ENCODE measurements at regions not wholly inside any gene's neighbourhood (a gene's known extent, or its start where the extent isn't known, plus 50 kb on each side); places are given as distances from the start of the nearest gene placed in this dataset.

- DNase-seq = no peak
These were observed 1164.7 kb upstream of the AUTS2 start for GRCh38 chr7:68433462-68434070.

DNA sequence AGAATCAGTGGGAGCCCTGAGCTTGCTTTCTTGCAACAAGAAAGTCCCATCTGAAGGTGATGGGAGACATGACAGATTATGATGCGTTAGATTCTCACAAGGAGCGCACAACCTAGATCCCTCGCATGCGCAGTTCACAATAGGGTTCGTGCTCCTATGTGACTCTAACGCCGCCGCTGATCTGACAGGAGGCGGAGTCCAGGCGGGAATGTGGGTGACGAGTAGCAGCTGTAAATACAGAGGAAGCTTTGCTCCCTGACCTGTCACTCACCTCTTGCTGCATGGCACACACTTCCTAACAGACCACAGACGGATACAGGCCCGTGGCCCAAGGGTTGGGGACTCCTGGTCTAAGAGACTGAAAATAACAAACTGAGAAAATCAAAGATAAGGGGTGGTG lies 1163.4 kb upstream of the AUTS2 start:
- Histone ChIP-seq H3K27me3 (ENCODE audit: control insufficient read depth, insufficient read depth, low read length) (no peaks in the 10 kb centered on the region), H3K4me3 (ENCODE audit: insufficient read depth, low read depth, low read length) (no peak overlapping the region), H3K36me3 (replicated peaks; ENCODE audit: control insufficient read depth, insufficient read depth, low read length) (no peaks in the 10 kb centered on the region)
- DNase-seq = no peak

More at GRCh38 chr7:68433462-68434070, 1164.7 kb upstream of the AUTS2 start:
- no peaks in the 10 kb centered on the region for H3K36me3 ChIP-seq (replicated peaks; ENCODE audit: control insufficient read depth, insufficient read depth, low read length)
- no peaks in the 10 kb centered on the region for H3K27me3 ChIP-seq (ENCODE audit: control insufficient read depth, insufficient read depth, low read length)
- no peak overlapping the region for H3K4me3 ChIP-seq (ENCODE audit: insufficient read depth, low read depth, low read length)

GRCh38 chr7:68438016-68438415 lies 1160.3 kb upstream of the AUTS2 start:
- DNase-seq = no peak
- no peaks in the 10 kb centered on the region for H3K27me3 ChIP-seq (ENCODE audit: control insufficient read depth, insufficient read depth, low read length)
- no peak overlapping the region for H3K4me3 ChIP-seq (ENCODE audit: insufficient read depth, low read depth, low read length)
- no peaks in the 10 kb centered on the region for H3K36me3 ChIP-seq (replicated peaks; ENCODE audit: control insufficient read depth, insufficient read depth, low read length)

DNA sequence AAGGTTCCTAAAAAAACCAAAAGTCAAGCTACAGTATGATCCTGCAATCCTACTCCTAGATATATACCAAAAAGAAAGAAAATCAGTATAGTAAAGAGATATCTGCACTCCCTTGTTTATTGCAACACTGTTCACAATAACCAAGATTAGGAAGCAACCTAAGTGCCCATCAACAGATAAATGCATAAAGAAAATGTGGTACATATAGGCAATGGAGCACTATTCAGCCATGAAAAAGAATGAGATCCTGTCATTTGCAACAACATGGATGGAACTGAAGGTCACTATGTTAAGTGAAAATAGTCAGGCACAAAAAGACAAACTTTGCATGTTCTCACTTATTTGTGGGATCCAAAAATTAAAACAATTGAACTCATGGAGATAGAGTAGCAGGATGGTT lies 1159.5 kb upstream of the AUTS2 start:
- Histone ChIP-seq H3K27me3 (ENCODE audit: control insufficient read depth, insufficient read depth, low read length) (no peaks in the 10 kb centered on the region), H3K4me3 (ENCODE audit: insufficient read depth, low read depth, low read length) (no peak overlapping the region), H3K36me3 (replicated peaks; ENCODE audit: control insufficient read depth, insufficient read depth, low read length) (no peaks in the 10 kb centered on the region)
- DNase-seq = no peak

DNA sequence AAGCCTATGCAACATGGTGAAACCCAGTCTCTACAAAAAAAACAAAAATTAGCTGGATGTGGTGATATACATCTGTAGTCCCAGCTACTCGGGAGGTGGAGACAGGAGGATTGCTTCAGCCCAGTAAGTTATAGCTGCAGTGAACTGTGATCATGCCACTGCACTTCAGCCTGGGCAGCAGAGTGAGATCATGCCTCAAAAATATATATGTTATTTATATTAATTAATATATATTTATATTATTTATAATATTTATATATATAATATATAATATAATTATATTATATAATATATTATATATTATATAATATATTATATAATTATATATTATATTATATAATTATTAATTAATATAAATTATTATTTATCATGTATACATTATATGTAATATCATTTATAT lies 1158.4 kb upstream of the AUTS2 start:
- no peaks in the 10 kb centered on the region for H3K27me3 ChIP-seq (ENCODE audit: control insufficient read depth, insufficient read depth, low read length)
- no peak for DNase-seq
- no peaks in the 10 kb centered on the region for H3K36me3 ChIP-seq (replicated peaks; ENCODE audit: control insufficient read depth, insufficient read depth, low read length)
- no peak overlapping the region for H3K4me3 ChIP-seq (ENCODE audit: insufficient read depth, low read depth, low read length)

GRCh38 chr7:68440866-68441265 lies 1157.4 kb upstream of the AUTS2 start:
- DNase-seq = no peak
- Histone ChIP-seq H3K36me3 (replicated peaks; ENCODE audit: control insufficient read depth, insufficient read depth, low read length) (no peaks in the 10 kb centered on the region), H3K4me3 (ENCODE audit: insufficient read depth, low read depth, low read length) (no peak overlapping the region), H3K27me3 (ENCODE audit: control insufficient read depth, insufficient read depth, low read length) (no peaks in the 10 kb centered on the region)

DNA sequence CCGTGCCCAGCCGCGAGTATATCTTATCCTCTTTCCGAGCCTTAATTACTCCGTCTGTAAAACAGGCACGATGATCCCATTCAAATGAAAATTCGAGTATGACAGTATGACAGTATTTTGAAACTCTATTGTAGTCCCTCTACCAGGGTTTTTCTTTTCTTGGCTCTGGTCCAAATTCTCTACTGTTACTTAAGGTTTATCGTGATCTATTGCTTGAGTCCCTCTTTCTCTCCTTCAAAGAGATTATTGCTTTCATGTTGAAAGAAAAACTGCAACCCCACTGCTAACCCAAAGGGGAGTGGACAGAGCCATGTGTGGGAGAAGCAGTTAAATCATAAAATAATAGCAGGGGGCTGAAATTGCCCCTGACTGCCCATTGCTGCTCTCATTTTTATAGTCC lies 1156.6 kb upstream of the AUTS2 start:
- H3K36me3 ChIP-seq (replicated peaks; ENCODE audit: control insufficient read depth, insufficient read depth, low read length) = no peaks in the 10 kb centered on the region
- H3K27me3 ChIP-seq (ENCODE audit: control insufficient read depth, insufficient read depth, low read length) = no peaks in the 10 kb centered on the region
- no peak for DNase-seq
- H3K4me3 ChIP-seq (ENCODE audit: insufficient read depth, low read depth, low read length) = no peak overlapping the region

- H3K4me3 ChIP-seq (ENCODE audit: insufficient read depth, low read depth, low read length) = no peak overlapping the region
These were observed 1155.2 kb upstream of the AUTS2 start for GRCh38 chr7:68442931-68443631.

DNA sequence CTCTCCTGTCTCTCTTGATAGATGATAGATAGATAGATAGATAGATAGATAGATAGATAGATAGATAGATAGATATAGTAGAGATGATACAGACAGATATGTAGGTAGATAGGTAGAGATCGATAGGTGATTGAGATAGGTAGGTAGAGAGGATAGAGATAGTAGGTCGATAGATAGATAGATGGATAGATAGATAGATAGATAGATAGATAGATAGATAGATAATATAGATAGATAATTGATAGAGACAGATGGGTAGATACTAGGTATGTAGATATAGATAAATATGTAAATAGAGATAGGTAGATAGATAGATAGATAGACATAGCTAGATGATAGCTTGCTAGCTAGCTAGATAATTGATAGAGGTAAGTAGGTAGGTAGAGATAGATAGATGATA lies 1154.2 kb upstream of the AUTS2 start:
- no peaks in the 10 kb centered on the region for H3K27me3 ChIP-seq (ENCODE audit: control insufficient read depth, insufficient read depth, low read length)
- H3K36me3 ChIP-seq (replicated peaks; ENCODE audit: control insufficient read depth, insufficient read depth, low read length) = no peaks in the 10 kb centered on the region
- no peak for DNase-seq

More at GRCh38 chr7:68442931-68443631, 1155.2 kb upstream of the AUTS2 start:
- Histone ChIP-seq H3K36me3 (replicated peaks; ENCODE audit: control insufficient read depth, insufficient read depth, low read length) (no peaks in the 10 kb centered on the region), H3K27me3 (ENCODE audit: control insufficient read depth, insufficient read depth, low read length) (no peaks in the 10 kb centered on the region)
- DNase-seq = no peak

GRCh38 chr7:68444956-68445355 lies 1153.3 kb upstream of the AUTS2 start:
- Histone ChIP-seq H3K4me3 (ENCODE audit: insufficient read depth, low read depth, low read length) (no peak overlapping the region), H3K27me3 (ENCODE audit: control insufficient read depth, insufficient read depth, low read length) (no peaks in the 10 kb centered on the region), H3K36me3 (replicated peaks; ENCODE audit: control insufficient read depth, insufficient read depth, low read length) (no peaks in the 10 kb centered on the region)
- no peak for DNase-seq

More for the DNA sequence above, 1154.2 kb upstream of the AUTS2 start:
- H3K4me3 ChIP-seq (ENCODE audit: insufficient read depth, low read depth, low read length) = no peak overlapping the region

- H3K4me3 ChIP-seq (ENCODE audit: insufficient read depth, low read depth, low read length) = no peak overlapping the region
- H3K36me3 ChIP-seq (replicated peaks; ENCODE audit: control insufficient read depth, insufficient read depth, low read length) = no peaks in the 10 kb centered on the region
- H3K27me3 ChIP-seq (ENCODE audit: control insufficient read depth, insufficient read depth, low read length) = no peaks in the 10 kb centered on the region
- no peak for DNase-seq
These were observed 1152.1 kb upstream of the AUTS2 start for GRCh38 chr7:68446183-68446582.

GRCh38 chr7:68449099-68449498 lies 1149.2 kb upstream of the AUTS2 start:
- DNase-seq = no peak
- H3K36me3 ChIP-seq (replicated peaks; ENCODE audit: control insufficient read depth, insufficient read depth, low read length) = no peaks in the 10 kb centered on the region
- H3K4me3 ChIP-seq (ENCODE audit: insufficient read depth, low read depth, low read length) = no peak overlapping the region
- no peaks in the 10 kb centered on the region for H3K27me3 ChIP-seq (ENCODE audit: control insufficient read depth, insufficient read depth, low read length)

DNA sequence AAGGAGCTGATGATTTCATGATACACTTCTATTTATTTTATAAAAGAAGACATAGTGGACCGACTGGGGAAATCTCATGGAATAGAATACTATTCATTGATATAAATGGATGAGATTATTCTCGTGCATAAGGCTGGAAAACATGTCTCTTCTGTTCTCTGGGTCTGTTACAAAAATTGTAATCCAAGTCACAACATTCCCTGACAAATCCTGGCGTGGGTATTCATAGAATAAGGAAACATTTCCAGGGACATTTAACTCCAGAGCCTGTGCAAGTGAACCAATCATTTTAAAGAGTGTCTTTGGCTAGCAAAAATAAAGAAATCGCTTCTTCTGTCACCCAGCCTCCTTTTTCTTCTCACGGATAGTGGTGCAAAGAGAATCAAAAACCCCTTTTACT lies 1148.5 kb upstream of the AUTS2 start:
- Histone ChIP-seq H3K36me3 (replicated peaks; ENCODE audit: control insufficient read depth, insufficient read depth, low read length) (no peaks in the 10 kb centered on the region), H3K27me3 (ENCODE audit: control insufficient read depth, insufficient read depth, low read length) (no peaks in the 10 kb centered on the region), H3K4me3 (ENCODE audit: insufficient read depth, low read depth, low read length) (no peak overlapping the region)
- DNase-seq = no peak

DNA sequence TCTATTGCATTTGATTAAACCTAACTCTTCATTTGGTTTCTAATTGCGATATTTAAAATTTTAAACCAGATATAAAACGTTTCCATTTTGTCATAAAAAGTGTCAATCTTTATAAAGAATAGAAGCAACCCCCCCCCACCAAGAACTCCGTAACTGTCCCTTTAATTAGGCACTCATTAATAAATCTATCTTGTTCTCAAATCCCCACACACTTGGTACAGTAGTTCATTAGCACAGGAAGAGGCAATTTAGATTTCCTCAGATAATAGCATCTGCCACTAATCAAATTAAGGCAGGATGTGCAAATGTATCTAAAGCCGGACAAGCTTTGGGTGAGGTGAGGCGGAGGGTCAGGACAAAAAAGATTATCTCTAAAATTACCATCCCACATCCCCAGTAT lies 1143.3 kb upstream of the AUTS2 start:
- no peak for DNase-seq
- no peaks in the 10 kb centered on the region for H3K36me3 ChIP-seq (replicated peaks; ENCODE audit: control insufficient read depth, insufficient read depth, low read length)
- H3K27me3 ChIP-seq (ENCODE audit: control insufficient read depth, insufficient read depth, low read length) = no peaks in the 10 kb centered on the region
- H3K4me3 ChIP-seq (ENCODE audit: insufficient read depth, low read depth, low read length) = no peak overlapping the region

GRCh38 chr7:68456469-68456868 lies 1141.8 kb upstream of the AUTS2 start:
- H3K36me3 ChIP-seq (replicated peaks; ENCODE audit: control insufficient read depth, insufficient read depth, low read length) = no peaks in the 10 kb centered on the region
- DNase-seq = no peak
- H3K27me3 ChIP-seq (ENCODE audit: control insufficient read depth, insufficient read depth, low read length) = no peaks in the 10 kb centered on the region
- no peak overlapping the region for H3K4me3 ChIP-seq (ENCODE audit: insufficient read depth, low read depth, low read length)
